H1 (cell line): ENCODE measurements at regions not wholly inside any gene's neighbourhood (a gene's known extent, or its start where the extent isn't known, plus 50 kb on each side); places are given as distances from the start of the nearest gene placed in this dataset.

ENCODE experiments used
- CTCF ChIP-seq, 3 experiments: IDR thresholded peaks; 1 replicate in 2 of 3; 2 replicates in 1 of 3; pipeline versions ENCODE4 v1.5.1 to v1.6.1; 2011; ENCODE audit warnings: low read length in 3 of 3, mild to moderate bottlenecking in 3 of 3, inconsistent platforms in 2 of 3, low read depth in 1 of 3, moderate library complexity in 1 of 3; ENCODE audit not compliant: insufficient read depth in 1 of 3; ENCODE audit errors: control extremely low read depth in 1 of 3
- EGR1 ChIP-seq: IDR thresholded peaks from 2 replicates; pipeline ENCODE4 v1.6.1; 2011; ENCODE audit warnings: low read depth, low read length, borderline replicate concordance
- GTF2F1 ChIP-seq: IDR thresholded peaks from 2 replicates; pipeline ENCODE4 v1.6.1; 2012; ENCODE audit warnings: low read depth, low read length, improper control_type of control experiment, borderline replicate concordance
- MAX ChIP-seq: IDR thresholded peaks from 2 replicates; pipeline ENCODE4 v1.6.1; 2012; ENCODE audit warnings: inconsistent platforms
- POLR2AphosphoS5 ChIP-seq: IDR thresholded peaks from 2 replicates; pipeline ENCODE4 v1.6.1; 2011; ENCODE audit warnings: low read depth, low read length
- SP2 ChIP-seq: IDR thresholded peaks from 2 replicates; pipeline ENCODE4 v1.6.1; 2012; ENCODE audit warnings: mild to moderate bottlenecking, low read length, inconsistent platforms
- TAF1 ChIP-seq: IDR thresholded peaks from 2 replicates; pipeline ENCODE4 v1.6.1; 2011; ENCODE audit warnings: mild to moderate bottlenecking, low read depth, low read length
- TBP ChIP-seq: IDR thresholded peaks from 2 replicates; pipeline ENCODE4 v1.6.1; 2011; ENCODE audit warnings: low read depth, low read length, improper control_type of control experiment

GRCh38 chr9:1718836-1719235, 296.3 kb upstream of the SMARCA2 start:
- TF ChIP-seq GTF2F1 (no peak), CTCF (IDR thresholded peaks at IDR 0.05; ENCODE audit: control extremely low read depth in 1 of 3, insufficient read depth in 1 of 3, low read depth in 1 of 3, low read length in 3 of 3) (no peak), POLR2AphosphoS5 (no peak), MAX (no peak), TBP (no peak), EGR1 (no peak), TAF1 (no peak), SP2 (no peak)
